ENCODE measurements at regions not wholly inside any gene's neighbourhood (a gene's known extent, or its start where the extent isn't known, plus 50 kb on each side); places are given as distances from the start of the nearest gene placed in this dataset.

DNA sequence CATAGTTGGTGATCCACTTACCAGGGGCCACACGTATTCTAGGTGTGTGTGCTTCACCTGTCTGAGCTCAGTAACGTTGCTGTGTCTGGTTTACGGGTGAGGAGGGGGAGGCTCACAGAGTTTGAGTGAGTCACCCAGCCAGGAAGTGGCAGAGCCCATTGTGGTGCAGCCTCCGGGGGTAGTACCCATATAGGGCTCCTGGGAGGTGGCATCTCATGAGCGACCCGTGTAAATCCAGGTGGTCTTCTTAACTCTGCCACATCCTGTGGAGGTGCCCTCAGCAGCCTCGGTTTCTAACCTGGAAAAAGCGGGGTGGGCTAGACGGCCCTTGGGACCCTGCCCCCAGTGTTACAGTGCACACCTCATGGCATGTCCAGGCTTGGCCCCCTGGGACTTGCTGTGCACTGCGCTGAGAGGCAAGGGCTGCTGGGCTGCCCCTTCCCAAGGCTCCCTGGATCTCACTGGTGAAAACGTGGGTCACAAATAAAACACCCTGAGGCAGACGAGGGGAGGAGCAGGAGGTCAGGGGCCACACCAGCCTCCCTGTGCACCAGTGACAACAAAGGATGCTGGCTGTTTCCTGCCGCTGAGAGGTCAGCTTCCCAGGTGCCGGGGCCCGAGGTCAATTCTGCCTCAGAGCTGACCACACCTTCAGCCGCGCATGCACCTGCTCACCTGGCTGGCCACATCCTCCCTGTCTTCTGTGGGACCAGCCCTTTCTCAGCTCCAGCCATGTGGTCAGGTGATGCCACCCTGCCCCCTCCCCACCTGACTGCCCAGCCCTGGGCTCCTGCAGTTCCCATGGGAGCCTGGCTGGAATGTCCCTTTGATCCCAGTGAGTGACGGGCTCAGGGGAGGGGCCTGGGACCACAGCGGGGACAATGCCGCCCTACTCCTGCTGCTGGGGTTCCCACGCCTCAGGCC lies 305.1 kb downstream of the CTTN start:
- DNase-seq (ENCODE audit: low spot score), result no peak

DNA sequence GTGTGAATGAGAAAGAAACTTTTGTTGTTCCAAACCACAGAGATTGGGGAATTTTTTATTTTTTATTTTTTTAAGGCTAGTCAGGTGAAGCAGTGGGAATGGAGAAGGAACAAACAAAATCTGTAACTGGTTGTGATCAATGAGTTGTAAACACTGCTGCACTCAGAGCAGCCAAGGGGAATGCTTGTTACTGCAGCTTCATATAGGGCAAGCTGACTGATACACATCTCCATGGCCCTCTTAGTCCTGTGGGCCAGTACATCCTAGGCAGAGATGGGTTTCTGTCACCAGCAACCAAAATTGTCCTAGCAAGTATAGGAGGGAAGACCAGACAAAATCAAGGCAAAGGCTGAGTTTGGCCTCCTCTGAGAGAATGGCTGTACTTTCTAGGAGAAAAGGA lies 306.8 kb downstream of the CTTN start:
- DNase-seq (ENCODE audit: low spot score), result no peak

DNA sequence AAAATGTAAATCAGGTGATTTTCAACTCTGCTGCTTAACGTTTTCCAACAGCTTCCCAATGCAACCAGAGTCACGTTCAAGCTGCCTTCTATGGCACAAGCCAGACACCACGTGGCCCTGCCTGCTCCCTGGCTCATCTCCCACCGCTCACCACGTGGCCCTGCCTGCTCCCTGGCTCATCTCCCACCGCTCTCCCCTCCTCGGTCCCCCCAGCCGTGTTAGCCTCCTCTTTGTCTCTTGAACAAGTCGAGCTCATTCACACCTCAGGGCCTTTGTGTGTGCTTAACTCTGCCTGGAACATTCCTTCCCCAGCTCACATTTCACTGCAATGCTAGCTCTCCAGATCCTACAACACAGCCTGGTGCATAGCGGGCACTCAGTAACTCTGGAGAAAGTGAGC lies 307.6 kb downstream of the CTTN start:
- DNase-seq (ENCODE audit: low spot score), result no peak

DNA sequence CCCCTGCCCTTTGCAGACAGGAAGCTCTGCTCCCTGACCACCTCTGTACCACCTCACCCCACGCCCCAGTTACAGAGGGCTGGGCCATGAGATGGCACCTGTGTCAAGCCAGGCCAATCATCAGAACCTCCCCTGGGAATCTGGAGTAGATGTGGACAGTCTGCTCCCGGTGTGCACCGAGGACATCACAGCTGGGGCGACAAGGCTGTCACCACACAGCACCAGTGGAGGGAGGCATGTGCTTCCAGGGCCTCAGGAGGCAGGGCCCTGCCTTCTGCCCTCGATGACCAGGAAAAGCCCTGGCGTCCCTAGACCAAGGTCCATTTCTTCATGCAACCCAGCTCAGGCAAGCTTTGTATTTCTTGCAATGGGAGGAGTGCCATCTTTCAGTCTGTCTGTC lies 309.5 kb downstream of the CTTN start:
- no peak for DNase-seq (ENCODE audit: low spot score)

DNA sequence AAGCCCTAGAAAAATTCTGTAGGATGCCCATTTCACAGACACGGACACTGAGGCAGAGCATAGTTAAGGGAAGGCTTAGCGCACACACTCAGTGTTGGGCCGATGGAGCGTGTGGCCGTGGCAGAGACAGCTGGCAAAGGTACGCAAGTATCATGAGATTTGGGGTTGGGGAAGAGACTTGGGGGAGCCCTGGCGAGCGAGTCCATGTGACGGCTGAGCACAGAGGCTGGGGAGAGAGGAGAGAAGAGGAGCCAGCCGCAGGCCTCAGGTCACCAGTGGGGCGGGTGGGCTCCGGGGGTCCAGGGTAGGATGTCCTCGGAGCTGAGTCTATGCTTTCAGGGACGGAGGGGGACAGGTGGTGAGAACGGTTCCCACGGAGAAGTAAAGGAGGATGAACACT lies 311.3 kb downstream of the CTTN start:
- DNase-seq (ENCODE audit: low spot score), result no peak

DNA sequence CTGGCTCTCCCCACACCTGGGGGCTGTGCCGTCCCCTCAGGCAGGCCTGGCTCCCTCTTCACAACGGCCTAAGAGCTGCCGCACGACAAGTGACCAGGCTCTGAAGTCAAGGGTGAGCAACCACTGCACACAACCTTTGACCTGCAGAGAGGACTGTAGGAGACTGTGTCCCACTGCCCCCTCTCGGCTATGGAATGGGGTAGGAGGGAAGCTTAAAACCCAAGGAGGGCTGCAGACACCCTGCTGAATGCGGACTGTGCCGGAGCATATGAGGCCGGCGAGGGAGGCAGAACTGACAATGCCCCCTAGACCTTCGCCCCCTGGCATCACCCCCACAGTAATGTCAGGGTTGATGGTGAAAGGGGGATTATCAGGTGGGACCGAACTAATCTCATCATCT lies 311.9 kb downstream of the CTTN start:
- DNase-seq (ENCODE audit: low spot score), result no peak

DNA sequence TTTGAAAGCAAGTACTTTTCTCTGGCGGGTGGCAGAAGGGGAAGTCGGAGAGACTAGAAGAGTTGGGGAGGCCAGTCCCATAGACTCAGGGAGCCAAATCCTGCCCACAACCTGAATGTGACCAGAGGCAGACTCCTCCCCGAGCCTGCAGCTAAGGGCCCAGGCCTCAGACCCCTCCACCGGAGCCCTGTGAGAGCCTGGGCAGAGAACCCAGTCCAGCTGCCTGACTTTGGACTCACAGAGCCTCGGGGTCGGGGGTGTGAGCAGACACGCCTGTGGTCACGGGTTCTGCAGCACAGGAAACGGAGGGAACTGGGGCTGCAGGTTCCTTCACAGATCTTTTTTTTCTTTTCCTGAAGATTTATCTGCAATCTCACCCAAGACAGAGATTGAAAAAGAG lies 312.3 kb downstream of the CTTN start:
- no peak for DNase-seq (ENCODE audit: low spot score)

DNA sequence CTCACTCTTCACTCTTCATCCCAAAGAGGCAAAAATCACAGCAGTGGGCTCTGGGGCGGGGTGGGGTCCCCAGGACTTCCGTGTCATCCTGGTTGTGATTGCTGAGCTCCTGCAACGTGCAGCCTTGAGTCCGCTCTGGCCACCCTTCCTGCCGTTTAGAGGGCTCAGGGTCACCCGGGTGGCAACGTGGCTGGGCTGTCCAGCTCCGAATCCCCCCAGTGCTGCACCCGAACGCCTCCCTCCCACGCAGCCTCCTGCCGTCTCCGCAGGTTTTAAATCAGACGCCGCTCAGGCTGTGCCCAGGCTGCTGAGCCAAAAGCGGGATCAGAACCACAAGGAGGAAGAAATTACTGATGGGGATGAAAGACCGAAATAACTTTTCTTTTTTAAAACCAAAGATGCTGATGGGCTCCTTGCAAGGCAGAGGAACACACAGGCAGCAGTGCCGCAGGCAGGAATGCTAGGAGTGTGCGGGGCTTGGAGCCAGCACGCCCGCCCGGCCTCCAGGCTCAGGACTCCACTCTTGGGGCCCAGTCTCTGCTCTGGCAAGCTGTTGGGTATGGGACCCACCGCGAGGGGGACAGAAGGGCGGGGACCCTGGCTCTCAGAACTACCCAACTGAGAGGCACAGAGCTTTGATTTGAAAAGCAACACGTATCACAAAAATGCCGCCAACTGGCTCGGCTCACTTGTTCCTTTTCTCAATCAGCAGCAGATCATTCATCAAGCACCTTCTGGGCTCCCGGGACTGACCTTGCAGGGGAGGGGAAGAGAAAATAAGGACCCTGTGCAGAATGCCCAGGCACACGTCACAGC lies 313.0 kb downstream of the CTTN start:
- DNase-seq (ENCODE audit: low spot score), result no peak

DNA sequence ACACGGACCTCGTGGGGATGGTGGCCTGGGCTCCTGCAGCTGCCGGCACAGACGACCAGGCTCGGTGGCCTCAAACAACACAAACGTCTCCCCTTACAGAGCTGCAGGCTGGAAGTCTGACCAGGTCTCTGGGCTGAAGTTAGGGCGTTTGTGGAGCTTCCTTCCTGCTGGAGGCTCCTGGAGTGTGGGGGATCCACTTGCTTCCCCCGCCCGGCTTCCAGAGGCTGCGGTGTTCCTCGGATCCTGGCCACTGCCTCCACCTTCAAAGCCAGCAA lies 313.5 kb downstream of the CTTN start:
- no peak for DNase-seq (ENCODE audit: low spot score)

DNA sequence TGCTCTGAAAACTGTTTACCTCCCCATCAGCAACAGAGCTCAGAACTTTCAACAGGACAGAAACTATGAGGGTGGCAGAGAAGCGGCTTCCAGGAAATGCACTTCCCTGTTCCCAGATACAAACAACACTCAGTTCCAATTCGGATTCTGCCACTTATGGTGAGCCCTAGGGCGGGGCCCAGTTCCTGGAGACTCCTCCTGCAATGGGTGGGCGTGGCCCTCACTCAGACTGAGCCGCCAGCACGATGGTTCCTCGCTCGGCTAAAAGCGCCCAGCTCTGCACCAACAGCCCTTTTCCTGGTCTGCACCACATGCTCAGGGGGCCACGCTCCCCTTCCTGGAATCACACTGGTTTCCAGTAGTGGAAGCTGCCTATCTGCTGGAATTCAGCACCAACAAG lies 314.1 kb downstream of the CTTN start:
- DNase-seq (ENCODE audit: low spot score), result no peak

DNA sequence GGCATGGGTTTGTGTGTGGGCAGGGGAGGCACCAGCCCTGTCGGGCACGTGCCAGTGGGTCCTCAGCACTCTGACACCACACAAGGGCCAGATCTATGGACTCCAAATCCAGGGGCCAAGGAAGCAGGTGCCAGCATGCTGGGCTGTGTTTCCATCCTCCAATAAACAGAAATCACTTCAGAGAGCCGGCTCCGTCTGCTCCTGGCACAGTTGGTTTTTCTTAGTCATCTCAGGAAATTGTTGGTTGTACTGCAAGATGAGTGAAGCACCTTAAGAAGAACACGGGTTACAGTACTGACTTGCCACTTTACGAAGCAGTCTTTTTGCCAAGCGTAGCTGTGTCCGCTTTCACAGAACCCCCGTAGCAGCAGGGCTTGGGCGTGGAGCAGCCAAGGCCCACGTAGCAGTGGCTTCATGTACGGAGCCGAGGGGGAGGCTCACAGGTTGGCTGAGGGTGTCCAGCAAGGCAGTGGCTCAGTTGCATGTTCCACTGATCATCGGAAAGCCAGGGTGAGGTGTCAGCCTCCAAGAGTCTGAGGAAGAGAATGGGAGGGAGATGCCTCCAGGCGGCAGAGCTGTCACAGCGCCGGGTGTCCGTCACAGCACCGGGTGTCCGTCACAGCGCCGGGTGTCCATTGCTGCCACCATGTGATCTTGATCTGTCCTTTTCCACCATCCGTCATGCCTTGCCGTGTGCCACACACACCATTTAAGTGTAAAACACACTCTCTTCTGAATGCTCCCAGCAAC lies 314.9 kb downstream of the CTTN start:
- DNase-seq (ENCODE audit: low spot score), result no peak

DNA sequence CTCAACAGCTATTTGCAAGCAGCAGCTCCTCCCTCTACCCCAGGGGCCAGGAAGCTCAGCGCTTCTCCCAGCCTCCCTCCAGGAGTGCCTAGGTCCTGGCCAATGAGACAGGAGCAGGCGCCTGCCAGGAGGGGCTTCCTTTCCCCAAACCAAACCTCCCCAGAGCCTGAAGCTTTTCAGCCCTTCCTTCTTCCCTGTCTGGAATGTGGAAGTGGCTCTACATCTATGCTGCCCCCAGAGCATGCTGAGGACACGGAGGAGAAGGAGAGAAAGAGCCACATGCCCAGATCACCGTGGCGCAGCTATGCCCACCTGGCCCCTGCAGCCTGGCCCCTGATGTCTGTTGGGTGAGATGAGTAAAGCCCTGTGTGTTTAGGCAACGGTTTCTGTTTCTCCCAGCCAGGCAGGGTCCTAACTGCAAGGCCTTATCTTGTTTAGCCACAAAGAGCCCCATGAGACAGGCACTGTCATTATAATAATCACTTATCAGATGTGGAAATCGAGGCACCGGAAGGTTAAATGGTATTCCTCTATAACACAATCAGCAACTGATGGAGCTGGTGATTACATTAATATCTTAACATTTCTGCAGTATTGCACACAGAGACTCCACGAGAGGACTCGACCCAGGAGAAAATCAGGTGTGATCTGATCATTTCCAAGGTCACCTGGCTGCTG lies 315.8 kb downstream of the CTTN start:
- DNase-seq (ENCODE audit: low spot score), result no peak

DNA sequence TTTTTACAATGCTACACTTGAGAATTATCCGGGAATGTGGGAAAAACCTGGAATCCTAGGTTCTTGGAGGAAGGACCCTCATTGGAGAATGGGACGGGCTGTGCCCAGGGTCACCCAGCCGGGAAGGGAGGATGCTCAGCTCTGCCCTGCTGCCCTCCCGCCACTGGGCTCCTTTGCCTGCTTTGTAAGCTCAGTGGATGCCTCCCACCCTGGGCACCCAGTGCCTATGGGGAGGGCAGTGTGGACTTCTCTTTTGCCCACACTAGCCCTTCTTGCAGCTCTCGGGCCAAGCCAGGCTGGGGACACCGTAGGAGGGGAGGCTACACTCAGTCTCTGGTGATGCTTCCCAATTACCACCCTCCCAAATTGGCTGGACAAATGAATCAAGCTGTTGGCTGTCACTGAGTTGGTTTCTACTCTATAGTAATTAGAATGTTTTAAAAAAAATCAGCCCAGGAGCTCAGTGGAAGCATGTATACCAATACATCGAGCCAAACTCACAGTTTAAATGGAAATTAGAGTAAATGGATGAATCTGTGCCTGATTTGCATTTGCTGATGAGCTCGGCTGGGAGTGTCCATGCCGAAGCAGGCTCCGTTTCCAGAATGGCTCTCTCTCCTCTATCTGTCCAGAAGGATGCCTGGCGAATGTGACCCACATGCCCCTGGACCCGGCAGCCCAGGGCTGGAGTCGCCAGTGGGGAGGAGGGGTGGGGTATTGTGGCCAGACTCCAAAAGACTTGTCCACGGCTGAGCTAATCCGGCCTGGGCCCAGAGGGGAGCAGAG lies 317.0 kb downstream of the CTTN start:
- no peak for DNase-seq (ENCODE audit: low spot score)

DNA sequence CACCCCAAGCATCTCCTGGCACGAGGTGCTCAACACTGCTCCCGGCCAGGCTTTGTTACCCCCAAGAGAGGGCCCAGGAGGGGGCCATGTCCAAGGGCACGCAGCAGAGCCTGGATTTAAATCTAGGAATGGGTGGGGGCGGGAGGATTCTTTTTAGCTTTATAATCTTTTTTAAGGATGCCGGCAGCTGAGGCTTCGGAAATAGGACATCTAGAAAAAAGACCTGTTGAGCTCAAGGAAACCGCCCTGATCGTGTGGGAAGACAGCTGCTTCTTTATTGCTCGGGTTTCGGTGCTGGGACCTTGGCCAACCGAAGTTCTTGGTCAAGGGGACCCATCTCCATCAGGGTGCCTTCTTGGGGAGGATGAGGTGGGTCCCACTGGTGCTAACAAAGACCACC lies 317.9 kb downstream of the CTTN start:
- no peak for DNase-seq (ENCODE audit: low spot score)

DNA sequence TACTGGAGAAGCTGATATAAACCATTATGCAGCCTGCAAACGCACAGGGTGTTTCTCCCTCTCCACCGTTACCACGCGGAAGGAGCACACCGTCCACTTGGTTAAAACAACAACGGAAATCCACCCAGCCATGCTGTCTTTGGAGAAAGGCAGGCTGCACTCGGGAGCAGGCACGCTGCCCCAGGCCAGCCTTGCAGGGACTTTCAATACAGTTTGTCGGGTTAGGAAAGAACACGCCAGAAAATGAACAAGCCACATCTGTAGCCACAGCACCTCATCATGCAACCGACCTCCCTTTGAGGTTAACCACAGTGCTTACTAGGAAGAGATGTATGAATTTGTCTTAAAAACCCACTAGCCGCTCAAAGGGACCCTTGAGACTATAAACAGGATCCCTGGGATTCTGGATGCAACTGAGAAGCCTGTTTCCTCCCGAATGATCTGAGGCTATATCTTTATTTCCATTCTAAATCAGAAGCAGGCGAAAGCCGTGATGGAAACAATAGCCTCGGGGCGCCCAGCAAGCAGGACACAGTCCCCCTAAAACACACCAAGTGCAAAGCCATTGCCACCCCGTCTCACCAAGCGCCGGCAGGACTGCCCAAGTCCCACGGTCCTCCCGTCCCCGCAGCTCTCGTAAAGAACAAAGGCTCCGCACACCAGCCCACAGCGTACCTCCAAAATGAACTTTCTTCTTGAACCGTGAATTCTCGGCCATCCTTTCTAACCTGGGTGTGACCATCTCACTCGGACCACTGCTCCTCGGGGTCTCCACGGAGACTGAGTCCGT lies 318.9 kb downstream of the CTTN start:
- DNase-seq (ENCODE audit: low spot score), result no peak

DNA sequence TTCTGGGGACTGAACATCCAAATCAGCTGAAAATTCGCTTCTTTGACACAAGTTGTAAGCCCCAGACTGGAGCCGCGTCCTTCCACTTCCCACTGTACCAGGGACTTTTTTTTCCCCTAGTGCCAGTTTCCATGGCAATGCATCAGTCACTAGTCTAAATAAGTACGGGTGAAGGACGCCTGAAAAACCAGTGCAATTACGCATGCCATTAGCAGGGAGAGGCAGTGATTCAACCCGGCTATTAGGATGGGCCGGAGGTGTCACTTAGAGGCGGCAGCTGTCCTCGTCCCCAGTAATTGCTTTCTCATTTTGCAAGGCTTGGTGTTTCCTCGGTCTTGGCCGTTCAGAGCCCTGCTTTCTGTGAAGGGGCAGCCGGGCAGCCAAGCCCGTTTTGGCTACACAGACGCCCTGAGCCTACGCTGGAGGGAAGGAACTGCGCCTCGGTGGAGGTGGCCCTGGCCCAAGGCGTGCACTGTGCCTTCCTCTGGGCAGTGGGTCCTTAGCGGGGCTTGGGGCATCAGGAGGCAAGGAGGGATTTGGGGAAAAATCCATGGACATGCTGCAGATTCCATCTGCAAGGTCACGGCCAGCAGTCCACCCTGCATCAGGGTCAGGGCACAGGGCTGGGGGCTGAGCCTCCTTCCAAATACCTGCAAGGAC lies 319.7 kb downstream of the CTTN start:
- no peak for DNase-seq (ENCODE audit: low spot score)

DNA sequence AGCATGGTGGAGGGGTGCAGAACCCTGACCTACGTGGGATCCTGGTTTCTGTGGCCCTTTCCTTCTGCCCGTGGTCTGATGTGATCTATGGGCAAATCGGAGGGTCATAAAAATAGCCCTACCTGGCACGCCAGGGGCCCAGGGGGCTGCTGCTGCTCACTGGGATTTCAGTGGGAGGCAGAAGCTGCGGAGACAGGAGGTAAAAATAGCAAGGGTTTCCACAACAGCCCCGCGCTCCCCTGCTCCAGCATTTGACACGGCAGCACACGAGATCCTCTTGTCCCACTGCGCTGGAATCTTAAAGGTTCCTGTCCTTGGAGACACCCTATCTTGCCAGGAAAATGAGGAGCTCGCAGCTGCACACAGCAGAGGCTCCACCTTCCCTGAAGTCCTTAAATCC lies 321.2 kb downstream of the CTTN start:
- DNase-seq (ENCODE audit: low spot score), result no peak

DNA sequence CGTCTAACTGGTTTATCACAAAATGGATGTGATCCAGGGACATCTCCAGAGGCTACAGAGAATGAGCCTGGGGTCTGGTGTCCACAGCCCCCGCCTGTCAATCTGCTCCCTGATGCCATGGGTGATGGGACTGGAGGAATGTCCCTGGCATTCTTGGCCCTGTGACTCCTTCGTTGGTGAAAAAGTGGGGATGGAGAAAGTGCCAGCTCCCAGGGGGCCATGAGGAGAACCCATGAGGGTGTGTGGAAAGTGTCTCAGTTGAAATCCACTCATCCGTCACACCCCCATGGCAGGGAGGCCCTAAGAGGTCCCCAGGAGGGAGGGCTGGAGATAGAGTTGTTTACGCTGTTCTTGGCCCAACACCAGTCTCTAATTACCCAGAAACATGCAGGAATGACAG lies 322.0 kb downstream of the CTTN start:
- DNase-seq (ENCODE audit: low spot score), result no peak

DNA sequence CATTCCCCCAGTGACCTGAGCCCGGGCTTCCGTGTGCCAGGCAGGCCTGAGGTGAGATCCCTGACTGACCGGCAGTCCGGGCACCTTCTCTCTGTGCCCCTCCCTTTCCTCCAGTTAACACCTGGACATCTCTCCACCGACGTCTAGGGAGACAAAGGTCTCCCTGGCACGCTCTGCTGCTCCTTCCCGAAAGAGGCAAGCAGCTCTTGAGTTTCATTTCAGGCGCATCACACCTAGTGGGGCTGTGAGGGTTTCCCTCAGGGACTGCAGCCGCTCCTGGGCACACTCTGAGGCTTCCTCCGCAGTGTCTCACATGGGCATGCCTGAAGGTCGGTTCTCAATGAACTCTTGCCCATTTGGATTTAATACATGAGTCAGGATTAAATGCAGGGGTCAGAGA lies 322.7 kb downstream of the CTTN start:
- no peak for DNase-seq (ENCODE audit: low spot score)

DNA sequence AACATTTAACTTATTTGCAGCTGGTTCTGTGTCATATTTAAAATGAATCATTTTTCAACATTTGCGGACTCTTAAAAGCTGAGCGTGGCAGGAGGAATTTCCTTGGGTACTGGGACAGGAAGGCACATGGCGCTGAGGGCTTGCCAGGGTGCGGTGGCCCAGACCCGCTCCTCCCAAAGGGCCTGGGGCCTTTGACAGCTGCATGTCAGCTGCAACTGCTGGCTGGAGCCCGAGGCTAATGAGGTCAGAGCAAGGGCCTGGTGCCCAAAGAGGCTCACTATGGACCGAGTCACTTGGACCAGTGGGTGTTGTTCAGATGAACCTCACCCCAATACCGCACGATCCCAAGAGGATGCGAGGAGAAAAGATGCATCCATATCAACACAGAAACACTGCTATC lies 326.9 kb downstream of the CTTN start:
- DNase-seq (ENCODE audit: low spot score), result no peak
